Activated CD4-positive, alpha-beta T cell treated with anti-CD3 and anti-CD28 coated beads for 36 hours (primary cell): ENCODE measurements at regions not wholly inside any gene's neighbourhood (a gene's known extent, or its start where the extent isn't known, plus 50 kb on each side); places are given as distances from the start of the nearest gene placed in this dataset.
"Not testable (repeated sequence)": the region's sequence is repeated elsewhere in the genome, so short reads cannot be mapped to it uniquely, and the experiment has no call there.

Experiments used
- ATAC-seq: fragments of 200-7000 bp; cut with Tn5 transposase; one replicate; pipeline ENCODE4 v1.10.0; 2021; ENCODE audit warnings: mild to moderate bottlenecking, moderate library complexity
- CTCF ChIA-PET: fragments of 350-600 bp; sonication (Branson Sonifier 250); formaldehyde crosslinking; loops from one replicate; lab custom pipeline; 2021; ENCODE audit warnings: antibody characterized with exemption; lab: Charles Lee
- POLR2A ChIA-PET: fragments of 350-600 bp; sonication (Branson Sonifier 250); formaldehyde crosslinking; loops from one replicate; lab custom pipeline; 2021; ENCODE audit warnings: antibody characterized with exemption, inconsistent platforms; lab: Charles Lee
- DNase-seq: peaks from one replicate; pipeline ENCODE4 v3.0.0-alpha.2; 2020
- H3K27ac Mint-ChIP-seq: one replicate; pipeline ENCODE4 v1.8.0; 2021; ENCODE audit warnings: mixed read lengths
- H3K27me3 Mint-ChIP-seq: one replicate; pipeline ENCODE4 v1.8.0; 2021; ENCODE audit warnings: mixed read lengths
- H3K36me3 Mint-ChIP-seq: one replicate; pipeline ENCODE4 v1.8.0; 2021; ENCODE audit warnings: low read depth, mixed read lengths
- H3K4me1 Mint-ChIP-seq: one replicate; pipeline ENCODE4 v1.8.0; 2021; ENCODE audit warnings: mixed read lengths
- H3K4me3 Mint-ChIP-seq: one replicate; pipeline ENCODE4 v1.8.0; 2021; ENCODE audit warnings: mild to moderate bottlenecking, moderate library complexity, mixed read lengths
- H3K9me3 Mint-ChIP-seq: one replicate; pipeline ENCODE4 v1.8.0; 2021; ENCODE audit warnings: low read depth, mixed read lengths
- intact Hi-C, 2 experiments: fragments of 100-400 bp; cut with DNase I in 1 of 2; cut with micrococcal nuclease in 1 of 2; formaldehyde crosslinking; loops; one replicate each; pipeline versions ENCODE4 v1.14.2 to v1.15.1; 2022 to 2024; cut with DNase I, micrococcal nuclease

GRCh38 chr13:59024434-59024833 lies 1139.3 kb downstream of the DIAPH3 start:
- no peaks in the 10 kb centered on the region for H3K4me1 Mint-ChIP-seq
- no peaks in the 10 kb centered on the region for H3K36me3 Mint-ChIP-seq
- intact Hi-C loops, result no loop called here
- no peak overlapping the region for H3K27ac Mint-ChIP-seq
- H3K27me3 Mint-ChIP-seq, result peaks cover 1% of the 10 kb centered on the region
- H3K9me3 Mint-ChIP-seq, result no peaks in the 10 kb centered on the region
- POLR2A ChIA-PET, result no interaction called here
- CTCF ChIA-PET, result interaction anchor here (0.6 kb wide), 2 partner anchors 75 to 1403 kb away, joined by 3 read pairs; no protein-coding TSS in a partner anchor
- DNase-seq (no peak), ATAC-seq (no peak)
- no peak overlapping the region for H3K4me3 Mint-ChIP-seq

- Mint-ChIP-seq H3K27ac (no peak overlapping the region), H3K27me3 (no peaks in the 10 kb centered on the region), H3K9me3 (no peaks in the 10 kb centered on the region), H3K4me3 (no peak overlapping the region), H3K36me3 (no peaks in the 10 kb centered on the region), H3K4me1 (no peaks in the 10 kb centered on the region)
- ChIA-PET POLR2A (no interaction called here), CTCF (no interaction called here)
- DNase-seq, result no peak
- intact Hi-C loops, result no loop called here
- no peak for ATAC-seq
These were observed 1129.5 kb downstream of the DIAPH3 start for GRCh38 chr13:59034198-59034597.

GRCh38 chr13:59038824-59039223 lies 1124.9 kb downstream of the DIAPH3 start:
- Mint-ChIP-seq H3K4me1 (no peaks in the 10 kb centered on the region), H3K36me3 (no peaks in the 10 kb centered on the region), H3K4me3 (no peak overlapping the region), H3K9me3 (no peaks in the 10 kb centered on the region), H3K27ac (no peak overlapping the region), H3K27me3 (no peaks in the 10 kb centered on the region)
- intact Hi-C loops, result no loop called here
- ChIA-PET CTCF (no interaction called here), POLR2A (no interaction called here)
- no peak for ATAC-seq
- DNase-seq, result no peak

- H3K9me3 Mint-ChIP-seq, result no peaks in the 10 kb centered on the region
- H3K4me1 Mint-ChIP-seq, result no peaks in the 10 kb centered on the region
- ATAC-seq, result no peak
- DNase-seq, result no peak
- ChIA-PET POLR2A (no interaction called here), CTCF (no interaction called here)
- H3K27me3 Mint-ChIP-seq, result no peaks in the 10 kb centered on the region
- H3K36me3 Mint-ChIP-seq, result no peaks in the 10 kb centered on the region
- intact Hi-C loops, result no loop called here
- H3K27ac Mint-ChIP-seq, result no peak overlapping the region
- no peak overlapping the region for H3K4me3 Mint-ChIP-seq
These were observed 1120.7 kb downstream of the DIAPH3 start for GRCh38 chr13:59043016-59043415.

GRCh38 chr13:59047546-59047945 lies 1116.2 kb downstream of the DIAPH3 start:
- Mint-ChIP-seq H3K9me3 (peaks cover 3% of the 10 kb centered on the region), H3K4me3 (no peak overlapping the region), H3K27ac (no peak overlapping the region), H3K36me3 (no peaks in the 10 kb centered on the region), H3K4me1 (no peaks in the 10 kb centered on the region), H3K27me3 (no peaks in the 10 kb centered on the region)
- POLR2A ChIA-PET, result no interaction called here
- CTCF ChIA-PET, result interaction anchor here (0.6 kb wide), 1 partner anchor 1407 kb away, joined by 3 read pairs; no protein-coding TSS in a partner anchor
- DNase-seq (no peak), ATAC-seq (no peak)
- intact Hi-C loops, result no loop called here

- ChIA-PET CTCF (no interaction called here), POLR2A (no interaction called here)
- Mint-ChIP-seq H3K9me3 (no peaks in the 10 kb centered on the region), H3K36me3 (no peaks in the 10 kb centered on the region), H3K27ac (no peak overlapping the region), H3K4me3 (no peak overlapping the region), H3K27me3 (no peaks in the 10 kb centered on the region), H3K4me1 (no peaks in the 10 kb centered on the region)
- ATAC-seq, result no peak
- no peak for DNase-seq
- intact Hi-C loops, result no loop called here
These were observed 1102.1 kb downstream of the DIAPH3 start for GRCh38 chr13:59061621-59062020.

- H3K4me3 Mint-ChIP-seq, result no peak overlapping the region
- DNase-seq (no peak), ATAC-seq (no peak)
- no peak overlapping the region for H3K27ac Mint-ChIP-seq
- ChIA-PET CTCF (no interaction called here), POLR2A (no interaction called here)
- no peaks in the 10 kb centered on the region for H3K36me3 Mint-ChIP-seq
- H3K27me3 Mint-ChIP-seq, result no peaks in the 10 kb centered on the region
- intact Hi-C loops, result no loop called here
- no peaks in the 10 kb centered on the region for H3K9me3 Mint-ChIP-seq
- no peaks in the 10 kb centered on the region for H3K4me1 Mint-ChIP-seq
These were observed 1099.7 kb downstream of the DIAPH3 start for GRCh38 chr13:59064042-59064441.

GRCh38 chr13:59076386-59076785 lies 1087.3 kb downstream of the DIAPH3 start:
- POLR2A ChIA-PET, ATAC-seq, H3K36me3 Mint-ChIP-seq, intact Hi-C loops, CTCF ChIA-PET, H3K4me3 Mint-ChIP-seq, H3K27ac Mint-ChIP-seq, H3K4me1 Mint-ChIP-seq, DNase-seq, H3K27me3 Mint-ChIP-seq: not testable (repeated sequence)
- H3K9me3 Mint-ChIP-seq, result peaks cover 18% of the 10 kb centered on the region

- Mint-ChIP-seq H3K9me3 (peaks cover 3% of the 10 kb centered on the region), H3K4me1 (no peaks in the 10 kb centered on the region), H3K4me3 (no peak overlapping the region), H3K27me3 (no peaks in the 10 kb centered on the region), H3K27ac (no peak overlapping the region), H3K36me3 (no peaks in the 10 kb centered on the region)
- ChIA-PET POLR2A (no interaction called here), CTCF (interaction anchor here (0.6 kb wide), 1 partner anchor 1808 kb away, joined by 3 read pairs; no protein-coding TSS in a partner anchor)
- ATAC-seq, result no peak
- intact Hi-C loops, result no loop called here
- no peak for DNase-seq
These were observed 1077.6 kb downstream of the DIAPH3 start for GRCh38 chr13:59086147-59086546.

- intact Hi-C loops, result no loop called here
- no peaks in the 10 kb centered on the region for H3K4me1 Mint-ChIP-seq
- POLR2A ChIA-PET, result no interaction called here
These were observed 1075.0 kb downstream of the DIAPH3 start for GRCh38 chr13:59088716-59089115.

GRCh38 chr13:59094181-59094580 lies 1069.5 kb downstream of the DIAPH3 start:
- POLR2A ChIA-PET, result no interaction called here
- H3K9me3 Mint-ChIP-seq, result no peaks in the 10 kb centered on the region
- H3K27ac Mint-ChIP-seq, result no peak overlapping the region
- H3K27me3 Mint-ChIP-seq, result no peaks in the 10 kb centered on the region
- intact Hi-C loops, result no loop called here
- H3K4me1 Mint-ChIP-seq, result no peaks in the 10 kb centered on the region
- ATAC-seq (no peak), DNase-seq (no peak)
- no peak overlapping the region for H3K4me3 Mint-ChIP-seq
- CTCF ChIA-PET, result no interaction called here
- no peaks in the 10 kb centered on the region for H3K36me3 Mint-ChIP-seq

More at GRCh38 chr13:59088716-59089115, 1075.0 kb downstream of the DIAPH3 start:
- H3K9me3 Mint-ChIP-seq, result peaks cover 3% of the 10 kb centered on the region
- H3K4me3 Mint-ChIP-seq, result no peak overlapping the region
- H3K27ac Mint-ChIP-seq, result no peak overlapping the region
- ATAC-seq (no peak), DNase-seq (no peak)
- CTCF ChIA-PET, result no interaction called here
- H3K36me3 Mint-ChIP-seq, result no peaks in the 10 kb centered on the region
- no peaks in the 10 kb centered on the region for H3K27me3 Mint-ChIP-seq

GRCh38 chr13:59099182-59099974 lies 1064.3 kb downstream of the DIAPH3 start:
- intact Hi-C loops, result no loop called here
- Mint-ChIP-seq H3K4me3 (no peak overlapping the region), H3K36me3 (no peaks in the 10 kb centered on the region), H3K27me3 (no peaks in the 10 kb centered on the region), H3K27ac (no peak overlapping the region), H3K4me1 (no peaks in the 10 kb centered on the region), H3K9me3 (no peaks in the 10 kb centered on the region)
- ATAC-seq, result no peak
- DNase-seq, result no peak
- CTCF ChIA-PET, result interaction anchor here (0.6 kb wide), 2 partner anchors 75 to 483 kb away, joined by 3 read pairs; no protein-coding TSS in a partner anchor
- POLR2A ChIA-PET, result no interaction called here
